ENCODE measurements at regions not wholly inside any gene's neighbourhood (a gene's known extent, or its start where the extent isn't known, plus 50 kb on each side); places are given as distances from the start of the nearest gene placed in this dataset.

DNA sequence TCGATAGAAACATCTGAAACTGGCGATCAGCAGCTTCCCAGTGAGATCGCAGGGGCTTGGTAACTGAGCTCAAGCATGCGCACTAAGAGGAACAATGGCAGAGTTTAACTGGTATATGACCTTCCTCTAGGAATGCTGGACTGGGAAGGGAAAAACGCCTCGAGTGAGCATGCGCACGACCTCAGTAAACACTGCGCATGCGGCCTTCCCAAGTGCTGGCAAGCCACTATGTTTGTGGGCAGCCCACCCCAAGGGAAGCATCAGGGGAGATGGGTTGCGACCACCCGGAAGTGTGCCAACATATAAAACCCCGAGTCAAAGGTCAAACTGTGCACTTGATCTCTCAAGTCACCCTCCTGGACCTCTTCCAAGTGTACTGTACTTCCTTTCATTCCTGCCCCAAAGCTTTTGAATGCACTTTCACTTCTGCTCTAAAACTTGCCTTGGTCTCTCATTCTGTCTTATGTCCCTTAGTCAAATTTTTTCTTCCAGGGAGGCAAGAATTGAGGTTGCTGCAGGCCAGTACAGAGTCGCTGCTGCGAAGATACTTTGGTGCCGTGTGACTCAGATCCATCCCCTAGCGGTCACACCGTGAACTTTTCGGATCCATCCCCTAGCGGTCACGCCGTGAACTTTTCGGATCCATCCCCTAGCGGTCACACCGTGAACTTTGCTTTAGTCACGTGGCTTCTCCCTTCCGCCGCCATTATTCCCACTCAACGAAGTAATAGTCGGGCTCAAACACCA, 243.3 kb downstream of the FAM43A start:
- DNase-seq (ENCODE audit: low spot score): peak; percentile 76

GRCh38 chr3:194929578-194929960, 243.9 kb downstream of the FAM43A start:
- DNase-seq (ENCODE audit: low spot score): no peak

GRCh38 chr3:194930377-194931204, 244.9 kb downstream of the FAM43A start:
- peak; percentile 31 for DNase-seq (ENCODE audit: low spot score)

DNA sequence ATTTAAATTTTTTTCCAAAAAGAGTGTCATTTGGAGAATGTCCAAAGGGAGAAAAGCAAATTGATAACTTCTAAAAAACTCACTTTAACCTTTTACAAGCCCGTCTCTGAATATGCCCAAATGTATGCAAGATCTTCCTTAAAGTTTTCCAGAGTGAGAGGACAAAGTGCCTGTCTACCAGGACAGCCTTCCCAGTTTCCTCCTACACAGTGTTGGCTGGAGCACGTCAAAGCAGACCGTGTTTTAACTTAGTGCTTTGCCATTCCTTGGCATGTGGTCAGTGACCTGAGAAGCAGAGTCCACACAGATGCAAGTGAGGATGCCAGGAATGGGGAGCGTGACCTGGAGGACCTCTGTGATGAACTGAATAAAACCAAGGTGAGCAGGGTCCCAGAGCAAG, 245.7 kb downstream of the FAM43A start:
- no peak for DNase-seq (ENCODE audit: low spot score)

DNA sequence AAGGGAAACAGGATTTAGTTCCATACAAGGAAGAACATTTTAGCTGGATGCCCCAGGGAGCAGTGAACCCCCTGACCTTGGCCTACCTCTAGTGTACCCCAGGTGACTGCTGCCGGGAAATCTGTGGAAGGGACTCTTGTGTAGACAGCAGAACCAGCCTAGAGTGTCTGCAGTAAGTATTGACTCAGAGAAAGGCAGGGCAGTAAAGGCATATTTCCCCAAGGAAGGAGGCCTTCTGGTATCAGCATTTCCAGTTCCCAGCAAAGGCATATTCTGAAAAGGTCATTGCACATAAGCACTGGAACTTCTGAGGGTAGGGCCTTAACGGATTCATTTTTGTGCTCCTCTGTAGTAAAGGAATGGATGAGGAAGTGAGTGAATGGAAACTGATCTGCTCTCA, 246.2 kb downstream of the FAM43A start:
- DNase-seq (ENCODE audit: low spot score): no peak

DNA sequence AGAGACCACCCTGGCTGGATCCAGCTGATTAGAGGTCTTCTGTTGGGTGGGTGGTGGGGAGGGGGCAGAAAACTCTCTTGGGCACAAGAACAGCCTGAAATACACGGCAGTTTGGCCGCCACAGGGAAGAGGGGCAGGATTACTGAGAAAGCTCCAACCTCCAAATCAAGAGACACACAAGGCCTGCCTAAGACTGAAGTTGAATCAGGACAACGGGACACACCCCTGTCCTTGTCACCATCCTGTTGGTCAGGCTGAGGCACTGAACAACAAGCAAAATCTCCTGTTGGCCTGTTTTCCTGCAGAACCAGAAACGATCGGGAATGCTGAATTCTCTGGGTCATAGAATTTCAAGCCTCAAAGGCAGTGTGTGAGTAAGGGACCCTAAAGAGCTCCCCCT, 247.8 kb downstream of the FAM43A start:
- no peak for DNase-seq (ENCODE audit: low spot score)

DNA sequence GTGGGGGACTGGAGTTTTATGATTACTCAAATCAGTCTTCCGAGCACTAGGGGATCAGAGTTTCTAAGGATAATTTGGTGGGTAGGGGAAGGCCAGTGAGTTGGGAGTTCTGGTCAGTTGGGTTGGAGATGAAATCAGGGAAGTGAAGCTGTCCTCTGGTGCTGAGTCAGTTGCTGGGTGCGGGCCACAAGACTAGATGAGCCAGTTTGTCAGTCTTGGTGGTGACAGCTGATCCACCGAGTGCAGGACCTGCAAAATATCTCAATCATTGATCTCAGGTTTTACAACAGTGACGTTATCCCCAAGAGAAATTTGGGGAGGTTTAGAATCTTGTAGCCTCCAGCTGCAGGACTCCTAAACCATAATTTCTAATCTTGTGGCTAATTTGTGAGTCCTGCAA, 249.4 kb downstream of the FAM43A start:
- DNase-seq (ENCODE audit: low spot score): peak; percentile 22

DNA sequence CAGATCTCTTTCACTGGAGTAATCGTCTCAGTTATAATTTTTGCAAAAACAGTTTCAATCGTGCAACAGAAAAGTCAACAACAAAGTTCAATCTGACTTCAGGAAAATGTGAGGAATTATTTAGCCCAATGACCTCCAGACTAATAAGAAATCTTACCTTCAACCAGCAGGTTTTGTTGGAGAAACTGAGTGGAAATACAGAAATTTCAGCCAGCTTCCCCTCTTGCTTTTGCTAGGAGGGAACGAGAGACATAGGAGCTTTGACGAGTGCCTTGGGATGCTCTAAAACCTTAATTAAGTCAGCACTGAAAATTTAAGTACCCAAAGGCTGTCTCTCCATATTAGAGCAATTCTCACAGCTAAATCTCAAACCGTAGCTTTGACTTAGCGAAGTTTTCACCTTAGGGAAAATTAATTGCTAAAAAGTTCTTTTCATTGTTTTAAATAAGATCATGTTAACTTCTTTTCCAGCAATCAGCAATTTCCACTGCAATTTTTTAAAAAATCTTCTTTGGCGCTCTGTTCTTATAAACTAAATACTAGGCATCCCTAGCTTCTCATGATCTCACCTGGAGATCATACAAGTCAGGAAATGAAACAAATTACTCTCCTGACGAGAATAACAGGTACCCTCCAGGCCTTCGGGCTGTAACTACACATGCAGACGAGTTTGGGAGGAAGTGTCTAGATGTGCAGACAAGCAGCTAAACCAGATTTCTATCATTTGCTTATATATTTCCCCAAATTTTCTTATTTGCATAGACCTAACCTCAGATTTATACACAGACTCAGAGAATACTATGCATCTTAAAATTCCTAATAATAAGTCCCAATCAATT, 250.2 kb downstream of the FAM43A start:
- no peak for DNase-seq (ENCODE audit: low spot score)

- DNase-seq (ENCODE audit: low spot score): no peak
These were observed 251.0 kb downstream of the FAM43A start for GRCh38 chr3:194936659-194937058.

- no peak for DNase-seq (ENCODE audit: low spot score)
These were observed 251.5 kb downstream of the FAM43A start for GRCh38 chr3:194937144-194937543.

DNA sequence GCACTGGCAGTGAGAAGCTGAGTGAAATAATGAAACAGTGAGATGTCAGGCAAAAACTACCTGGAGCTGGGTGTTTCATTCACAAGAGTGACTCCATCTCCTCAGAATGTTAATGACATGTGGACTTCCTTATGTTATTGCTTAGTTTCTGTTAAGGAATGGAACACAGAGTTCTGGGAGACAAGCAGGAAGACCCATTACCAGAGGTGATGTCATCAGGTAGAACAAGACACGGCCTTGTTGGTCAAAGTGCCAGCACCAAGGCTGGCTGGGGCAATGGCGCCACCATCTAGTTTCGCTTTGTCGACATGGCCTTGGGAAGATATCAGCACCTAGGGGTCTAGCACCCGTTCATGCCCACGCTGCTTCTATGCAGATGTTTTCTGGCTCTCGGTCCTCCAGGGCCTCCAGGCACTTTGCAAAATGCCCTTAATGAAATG, 252.2 kb downstream of the FAM43A start:
- no peak for DNase-seq (ENCODE audit: low spot score)

DNA sequence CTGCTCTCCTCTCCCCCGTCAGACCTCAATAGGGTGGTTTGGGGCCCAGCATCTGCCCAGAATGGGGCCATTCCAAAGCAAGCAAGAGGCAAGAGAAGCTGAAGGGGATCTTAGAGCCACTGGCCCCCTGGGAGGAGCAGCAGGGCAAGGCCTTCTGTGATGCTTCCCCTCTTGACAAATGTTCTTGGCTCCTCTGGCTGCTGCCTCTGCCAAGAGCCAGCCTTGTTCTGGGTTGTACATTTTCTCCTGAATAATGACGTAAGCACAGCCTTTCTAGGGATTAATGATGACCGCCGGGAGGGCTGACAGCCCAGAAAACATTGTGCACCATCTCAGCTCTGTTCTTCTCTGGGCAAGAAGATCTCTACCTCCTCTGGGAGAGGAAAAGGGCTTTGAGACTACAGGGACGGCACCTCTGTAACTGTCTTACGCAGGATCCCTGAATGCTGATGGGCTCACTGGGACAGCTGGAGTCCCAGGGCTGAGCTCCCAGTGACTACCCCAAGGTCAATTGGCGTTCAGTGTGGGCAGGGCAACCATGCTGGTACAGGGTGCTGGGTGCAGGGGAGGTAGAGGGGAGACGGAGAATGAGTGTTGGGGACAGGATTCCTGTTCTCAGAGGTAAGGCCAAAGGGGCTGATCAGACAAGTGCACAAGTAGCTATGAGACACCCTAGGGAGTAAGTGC, 253.3 kb downstream of the FAM43A start:
- peak; percentile 53 for DNase-seq (ENCODE audit: low spot score)

DNA sequence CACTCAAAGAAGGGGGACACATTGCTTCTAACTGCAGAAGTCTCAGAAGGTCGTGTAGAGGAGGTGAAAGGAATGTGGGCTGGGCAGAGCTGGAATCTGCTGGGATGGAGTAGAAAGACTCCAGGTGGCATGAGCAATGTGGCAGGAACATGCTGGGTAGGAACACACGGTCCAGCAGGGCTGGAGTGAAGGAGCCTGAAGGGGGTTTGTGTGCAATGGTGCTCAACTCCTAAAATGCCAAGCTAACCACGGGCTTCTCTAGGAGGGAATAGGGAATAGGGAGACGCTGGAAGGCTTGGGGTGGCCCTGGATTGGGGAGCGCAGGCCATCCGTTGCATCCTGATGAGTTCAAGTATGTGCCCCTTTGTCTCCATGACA, 253.8 kb downstream of the FAM43A start:
- DNase-seq (ENCODE audit: low spot score): no peak

DNA sequence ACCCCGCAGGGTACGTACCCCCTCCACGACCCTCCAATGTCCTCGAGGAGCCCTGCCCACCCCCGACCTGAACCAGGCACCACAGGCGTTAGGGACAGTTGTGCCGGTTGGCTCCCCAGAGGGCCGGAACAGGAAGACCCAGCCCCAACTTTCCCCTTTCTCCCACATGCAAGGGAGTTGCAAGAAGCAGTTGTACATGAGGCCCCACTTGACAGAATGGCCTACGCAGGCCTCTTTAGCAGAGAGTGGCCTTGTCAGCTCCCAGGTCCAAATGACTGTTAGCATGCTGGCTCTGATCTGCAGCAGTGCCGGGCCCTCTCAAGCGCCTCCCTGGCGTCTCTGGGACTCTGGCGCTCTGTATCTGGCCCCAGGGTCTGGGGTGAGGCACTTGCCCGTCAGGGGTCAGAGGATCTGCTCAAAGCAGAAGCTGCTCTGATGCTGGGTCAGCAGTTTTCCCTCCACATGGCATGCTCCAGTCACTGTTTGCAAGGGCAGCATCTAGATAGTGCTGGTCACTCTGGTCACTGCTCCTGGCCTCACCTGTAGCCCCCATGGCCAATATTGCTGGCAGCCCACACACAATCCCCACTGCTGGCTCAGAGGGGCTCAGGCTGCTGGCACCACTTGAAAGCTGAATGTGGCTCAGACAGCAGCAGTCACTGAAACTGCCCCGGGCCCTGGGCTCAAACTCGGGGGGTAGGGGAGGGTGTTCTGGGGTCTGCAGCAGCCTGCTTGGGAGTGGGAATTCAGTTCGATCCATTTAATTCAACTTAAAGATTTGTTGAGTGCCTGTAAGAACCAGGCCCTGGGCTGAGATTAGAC, 254.5 kb downstream of the FAM43A start:
- peak; percentile 19 for DNase-seq (ENCODE audit: low spot score)

GRCh38 chr3:194941360-194941955, 255.8 kb downstream of the FAM43A start:
- DNase-seq (ENCODE audit: low spot score): no peak

DNA sequence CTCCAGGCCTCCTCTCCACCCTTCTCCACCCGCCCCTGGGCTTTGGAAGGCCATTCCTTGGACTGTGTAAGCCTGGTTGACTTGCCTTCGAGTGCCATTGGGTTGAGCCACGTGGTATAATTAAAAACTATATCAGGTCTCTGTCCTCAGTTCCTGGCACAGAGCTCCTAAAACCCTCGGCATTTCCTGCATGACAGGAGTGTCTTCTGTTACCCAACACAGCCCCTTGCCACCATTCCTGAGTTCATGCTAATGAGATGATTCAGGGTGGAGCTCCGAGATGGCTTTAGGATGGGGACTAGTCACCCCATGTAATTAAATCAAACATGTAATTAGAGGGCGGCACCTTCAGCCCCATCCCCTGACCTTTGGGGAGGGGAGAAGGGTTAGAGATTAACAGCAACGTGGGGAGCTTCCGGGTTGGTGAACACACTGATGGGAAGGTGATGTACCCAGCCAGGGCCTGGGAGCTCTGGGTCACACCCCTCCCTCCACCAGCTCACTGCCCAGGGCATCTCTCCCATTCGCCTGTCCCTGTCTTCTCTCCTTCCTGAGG, 256.4 kb downstream of the FAM43A start:
- no peak for DNase-seq (ENCODE audit: low spot score)

DNA sequence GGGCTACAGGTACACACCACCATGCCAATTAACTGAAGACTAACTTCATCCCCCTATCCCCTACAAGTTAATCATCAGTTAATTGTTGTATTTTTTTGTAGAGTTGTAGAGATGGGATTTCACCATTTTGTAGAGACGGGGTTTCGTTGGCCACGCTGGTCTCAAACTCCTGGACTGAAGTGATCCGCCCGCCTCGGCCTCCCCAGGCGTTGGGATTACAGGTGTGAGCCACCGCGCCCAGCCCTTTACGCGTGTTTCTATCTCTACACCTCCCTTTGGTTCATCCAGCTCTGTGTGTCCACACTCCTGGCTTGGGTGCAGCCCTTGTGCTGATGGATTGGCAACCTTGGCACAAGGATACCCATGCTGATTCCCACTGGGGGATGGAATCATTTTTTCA, 258.8 kb downstream of the FAM43A start:
- no peak for DNase-seq (ENCODE audit: low spot score)

DNA sequence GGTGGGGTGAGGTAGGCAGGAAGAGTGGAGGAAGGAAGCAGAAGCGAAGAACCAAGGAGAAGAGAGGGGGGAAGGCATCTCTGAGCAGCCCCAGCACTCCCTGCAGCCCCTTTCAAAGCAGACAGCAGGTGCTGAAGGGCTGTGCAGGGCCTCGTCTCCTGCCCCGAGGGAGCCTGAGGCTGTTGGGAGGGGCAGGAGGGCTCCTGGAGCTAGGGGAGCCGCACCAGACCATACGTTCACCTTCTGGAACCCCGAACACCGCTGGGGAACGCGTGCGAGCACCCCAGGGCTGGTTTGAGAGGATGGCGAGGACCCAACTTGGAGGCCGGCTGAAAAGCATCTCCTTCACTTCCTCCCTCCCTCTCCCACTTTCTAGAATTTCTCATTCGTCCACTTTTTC, 259.8 kb downstream of the FAM43A start:
- DNase-seq (ENCODE audit: low spot score): no peak

DNA sequence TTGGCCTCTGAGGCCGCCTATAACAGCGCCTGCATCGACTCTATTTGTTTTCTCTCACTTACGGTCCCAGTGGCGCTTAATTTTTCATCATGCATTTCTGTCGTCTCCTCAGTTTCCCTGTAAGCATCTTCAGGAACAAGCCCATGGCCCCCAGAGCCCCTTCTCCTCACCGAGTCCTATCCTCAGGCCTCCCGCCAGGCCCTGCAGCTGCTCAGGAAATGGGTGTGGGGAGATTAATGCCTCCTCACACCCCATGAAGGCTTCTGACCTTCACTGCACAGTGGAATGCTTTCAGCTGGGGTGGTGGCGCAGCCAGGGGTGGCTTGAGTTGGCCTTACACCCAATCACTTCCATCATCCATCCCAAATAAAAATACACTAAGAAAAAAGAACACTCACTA, 260.4 kb downstream of the FAM43A start:
- no peak for DNase-seq (ENCODE audit: low spot score)

- DNase-seq (ENCODE audit: low spot score): no peak
These were observed 263.9 kb downstream of the FAM43A start for GRCh38 chr3:194949592-194949991.
